WTC11 (cell line): ENCODE measurements at regions not wholly inside any gene's neighbourhood (a gene's known extent, or its start where the extent isn't known, plus 50 kb on each side); places are given as distances from the start of the nearest gene placed in this dataset.

Experiments used
- ATAC-seq: fragments of 200-7000 bp; cut with Tn5 transposase; 2 replicates; pipeline ENCODE4 v1.10.0; 2021; ENCODE audit warnings: mild to moderate bottlenecking, moderate library complexity
- CTCF ChIA-PET: fragments of 300-600 bp; sonication (Branson Sonifier 250); formaldehyde crosslinking; loops from one replicate; lab custom pipeline; 2021; ENCODE audit warnings: antibody characterized with exemption; lab: Charles Lee
- POLR2A ChIA-PET: fragments of 350-600 bp; sonication (Branson Sonifier 250); formaldehyde crosslinking; loops from one replicate; lab custom pipeline; 2021; ENCODE audit warnings: antibody characterized with exemption; lab: Charles Lee
- DNase-seq: peaks from one replicate; pipeline ENCODE4 v3.0.0; 2021; ENCODE audit warnings: low spot score
- H3K27ac Mint-ChIP-seq: 2 replicates; pipeline ENCODE4 v1.8.0; 2021; ENCODE audit warnings: mixed read lengths
- H3K27me3 Mint-ChIP-seq: 2 replicates; pipeline ENCODE4 v1.8.0; 2021; ENCODE audit warnings: low read depth, mild to moderate bottlenecking, moderate library complexity, mixed read lengths
- H3K36me3 Mint-ChIP-seq: 2 replicates; pipeline ENCODE4 v1.8.0; 2021; ENCODE audit warnings: mixed read lengths
- H3K4me1 Mint-ChIP-seq: 2 replicates; pipeline ENCODE4 v1.8.0; 2022; ENCODE audit warnings: mixed read lengths
- H3K4me3 Mint-ChIP-seq: 2 replicates; pipeline ENCODE4 v1.8.0; 2021; ENCODE audit warnings: mild to moderate bottlenecking, moderate library complexity, mixed read lengths
- H3K9me3 Mint-ChIP-seq: 2 replicates; pipeline ENCODE4 v1.8.0; 2021; ENCODE audit warnings: mixed read lengths
- CBFB ChIP-seq: sonication (generic); formaldehyde crosslinking; IDR thresholded peaks from 2 replicates; pipeline ENCODE4 v1.8.1; 2022; ENCODE audit warnings: mild to moderate bottlenecking, low read depth, missing genetic modification reagents
- CREB1 ChIP-seq: sonication (generic); formaldehyde crosslinking; IDR thresholded peaks from 2 replicates; pipeline ENCODE4 v1.8.0; 2023; ENCODE audit warnings: mild to moderate bottlenecking, missing genetic modification reagents
- HMGA2 ChIP-seq: fragments of 250-450 bp; sonication (Bioruptor Pico); IDR thresholded peaks from 2 replicates; pipeline ENCODE4 v1.4.0; 2021; ENCODE audit warnings: mild to moderate bottlenecking, moderate library complexity
- KAT7 ChIP-seq: sonication (generic); formaldehyde crosslinking; IDR thresholded peaks from 2 replicates; pipeline ENCODE4 v1.8.1; 2023; ENCODE audit warnings: missing genetic modification reagents, mild to moderate bottlenecking, borderline replicate concordance
- MAX ChIP-seq: sonication (generic); formaldehyde crosslinking; IDR thresholded peaks from 2 replicates; pipeline ENCODE4 v1.8.0; 2022; ENCODE audit warnings: mild to moderate bottlenecking, missing genetic modification reagents
- NFATC4 ChIP-seq: fragments of 250-450 bp; sonication (Bioruptor Pico); IDR thresholded peaks from 2 replicates; pipeline ENCODE4 v1.9.0; 2021; ENCODE audit warnings: mild to moderate bottlenecking
- NFE2L1 ChIP-seq: sonication (generic); formaldehyde crosslinking; IDR thresholded peaks from 2 replicates; pipeline ENCODE4 v1.8.1; 2023; ENCODE audit warnings: missing genetic modification reagents
- OVOL2 ChIP-seq: fragments of 250-450 bp; sonication (Bioruptor Pico); IDR thresholded peaks from 2 replicates; pipeline ENCODE4 v1.9.0; 2021; ENCODE audit warnings: mild to moderate bottlenecking, borderline replicate concordance
- SMAD4 ChIP-seq: sonication (generic); formaldehyde crosslinking; IDR thresholded peaks from 2 replicates; pipeline ENCODE4 v1.8.0; 2022; ENCODE audit warnings: mild to moderate bottlenecking, missing genetic modification reagents
- SP1 ChIP-seq: sonication (generic); formaldehyde crosslinking; conservative IDR thresholded peaks from 2 replicates; pipeline ENCODE4 v1.8.1; 2022; ENCODE audit warnings: missing genetic modification reagents
- ZBTB21 ChIP-seq: sonication (generic); formaldehyde crosslinking; IDR thresholded peaks from 2 replicates; pipeline ENCODE4 v1.8.1; 2023; ENCODE audit warnings: mild to moderate bottlenecking, missing genetic modification reagents, borderline replicate concordance
- ZNF263 ChIP-seq: sonication (generic); formaldehyde crosslinking; IDR thresholded peaks from 2 replicates; pipeline ENCODE4 v1.8.1; 2022; ENCODE audit warnings: low read depth, mild to moderate bottlenecking, moderate library complexity, missing genetic modification reagents
- ZNF416 ChIP-seq: fragments of 250-450 bp; sonication (Bioruptor Pico); IDR thresholded peaks from 2 replicates; pipeline ENCODE4 v1.9.0; 2021; ENCODE audit warnings: mild to moderate bottlenecking, inconsistent platforms
- TF ChIP-seq, protein P1 (sequence below): sonication (generic); formaldehyde crosslinking; IDR thresholded peaks from 2 replicates; pipeline ENCODE4 v1.8.1; 2022; ENCODE audit warnings: low read depth, missing genetic modification reagents, borderline replicate concordance
- TF ChIP-seq, protein P2 (sequence below): fragments of 200-600 bp; IDR thresholded peaks from 2 replicates; pipeline ENCODE4 v1.8.0; 2022; ENCODE audit warnings: antibody characterized with exemption
- TF ChIP-seq, protein P3 (sequence below): sonication (generic); formaldehyde crosslinking; IDR thresholded peaks from 2 replicates; pipeline ENCODE4 v1.8.0; 2022; ENCODE audit warnings: mild to moderate bottlenecking, missing genetic modification reagents
- TF ChIP-seq, protein P4 (sequence below): sonication (generic); formaldehyde crosslinking; IDR thresholded peaks from 2 replicates; pipeline ENCODE4 v1.8.0; 2023; ENCODE audit warnings: missing genetic modification reagents, mild to moderate bottlenecking, borderline replicate concordance
- TF ChIP-seq, protein P5 (sequence below): fragments of 250-450 bp; sonication (Bioruptor Pico); IDR thresholded peaks from 2 replicates; pipeline ENCODE4 v1.9.0; 2021; ENCODE audit warnings: moderate library complexity, mild to moderate bottlenecking, inconsistent platforms, borderline replicate concordance

DNA sequence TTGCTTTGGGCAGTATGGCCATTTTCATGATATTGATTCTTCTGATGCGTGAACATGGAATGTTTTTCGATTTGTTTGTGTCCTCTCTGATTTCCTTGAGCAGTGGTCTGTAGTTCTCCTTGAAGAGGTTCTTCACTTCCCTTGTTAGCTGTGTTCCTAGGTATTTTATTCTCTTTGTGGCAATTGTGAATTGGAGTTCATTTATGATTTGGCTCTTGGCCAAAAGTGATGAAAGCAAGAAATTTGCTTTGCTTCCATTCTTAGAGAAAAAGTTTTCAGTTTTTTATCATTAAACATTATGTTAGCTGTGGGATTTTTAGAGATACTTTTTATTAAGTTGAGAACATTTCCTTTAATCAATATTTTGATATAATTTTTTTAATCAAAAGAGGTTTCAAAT lies 203.5 kb downstream of the TAF11L14 start (continued):
- TF ChIP-seq MAX (CRISPR knock-in tag) (no peak), OVOL2 (CRISPR knock-in tag) (no peak), ZBTB21 (CRISPR knock-in tag) (no peak), CREB1 (CRISPR knock-in tag) (no peak), ZNF416 (no peak), HMGA2 (CRISPR knock-in tag) (no peak), NFATC4 (no peak)
- TF ChIP-seq, protein P1, sequence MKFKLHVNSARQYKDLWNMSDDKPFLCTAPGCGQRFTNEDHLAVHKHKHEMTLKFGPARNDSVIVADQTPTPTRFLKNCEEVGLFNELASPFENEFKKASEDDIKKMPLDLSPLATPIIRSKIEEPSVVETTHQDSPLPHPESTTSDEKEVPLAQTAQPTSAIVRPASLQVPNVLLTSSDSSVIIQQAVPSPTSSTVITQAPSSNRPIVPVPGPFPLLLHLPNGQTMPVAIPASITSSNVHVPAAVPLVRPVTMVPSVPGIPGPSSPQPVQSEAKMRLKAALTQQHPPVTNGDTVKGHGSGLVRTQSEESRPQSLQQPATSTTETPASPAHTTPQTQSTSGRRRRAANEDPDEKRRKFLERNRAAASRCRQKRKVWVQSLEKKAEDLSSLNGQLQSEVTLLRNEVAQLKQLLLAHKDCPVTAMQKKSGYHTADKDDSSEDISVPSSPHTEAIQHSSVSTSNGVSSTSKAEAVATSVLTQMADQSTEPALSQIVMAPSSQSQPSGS (CRISPR knock-in tag), result no peak
- TF ChIP-seq, protein P2, sequence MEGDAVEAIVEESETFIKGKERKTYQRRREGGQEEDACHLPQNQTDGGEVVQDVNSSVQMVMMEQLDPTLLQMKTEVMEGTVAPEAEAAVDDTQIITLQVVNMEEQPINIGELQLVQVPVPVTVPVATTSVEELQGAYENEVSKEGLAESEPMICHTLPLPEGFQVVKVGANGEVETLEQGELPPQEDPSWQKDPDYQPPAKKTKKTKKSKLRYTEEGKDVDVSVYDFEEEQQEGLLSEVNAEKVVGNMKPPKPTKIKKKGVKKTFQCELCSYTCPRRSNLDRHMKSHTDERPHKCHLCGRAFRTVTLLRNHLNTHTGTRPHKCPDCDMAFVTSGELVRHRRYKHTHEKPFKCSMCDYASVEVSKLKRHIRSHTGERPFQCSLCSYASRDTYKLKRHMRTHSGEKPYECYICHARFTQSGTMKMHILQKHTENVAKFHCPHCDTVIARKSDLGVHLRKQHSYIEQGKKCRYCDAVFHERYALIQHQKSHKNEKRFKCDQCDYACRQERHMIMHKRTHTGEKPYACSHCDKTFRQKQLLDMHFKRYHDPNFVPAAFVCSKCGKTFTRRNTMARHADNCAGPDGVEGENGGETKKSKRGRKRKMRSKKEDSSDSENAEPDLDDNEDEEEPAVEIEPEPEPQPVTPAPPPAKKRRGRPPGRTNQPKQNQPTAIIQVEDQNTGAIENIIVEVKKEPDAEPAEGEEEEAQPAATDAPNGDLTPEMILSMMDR, result no peak
- TF ChIP-seq, protein P3, sequence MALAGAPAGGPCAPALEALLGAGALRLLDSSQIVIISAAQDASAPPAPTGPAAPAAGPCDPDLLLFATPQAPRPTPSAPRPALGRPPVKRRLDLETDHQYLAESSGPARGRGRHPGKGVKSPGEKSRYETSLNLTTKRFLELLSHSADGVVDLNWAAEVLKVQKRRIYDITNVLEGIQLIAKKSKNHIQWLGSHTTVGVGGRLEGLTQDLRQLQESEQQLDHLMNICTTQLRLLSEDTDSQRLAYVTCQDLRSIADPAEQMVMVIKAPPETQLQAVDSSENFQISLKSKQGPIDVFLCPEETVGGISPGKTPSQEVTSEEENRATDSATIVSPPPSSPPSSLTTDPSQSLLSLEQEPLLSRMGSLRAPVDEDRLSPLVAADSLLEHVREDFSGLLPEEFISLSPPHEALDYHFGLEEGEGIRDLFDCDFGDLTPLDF, result no peak
- TF ChIP-seq, protein P4, sequence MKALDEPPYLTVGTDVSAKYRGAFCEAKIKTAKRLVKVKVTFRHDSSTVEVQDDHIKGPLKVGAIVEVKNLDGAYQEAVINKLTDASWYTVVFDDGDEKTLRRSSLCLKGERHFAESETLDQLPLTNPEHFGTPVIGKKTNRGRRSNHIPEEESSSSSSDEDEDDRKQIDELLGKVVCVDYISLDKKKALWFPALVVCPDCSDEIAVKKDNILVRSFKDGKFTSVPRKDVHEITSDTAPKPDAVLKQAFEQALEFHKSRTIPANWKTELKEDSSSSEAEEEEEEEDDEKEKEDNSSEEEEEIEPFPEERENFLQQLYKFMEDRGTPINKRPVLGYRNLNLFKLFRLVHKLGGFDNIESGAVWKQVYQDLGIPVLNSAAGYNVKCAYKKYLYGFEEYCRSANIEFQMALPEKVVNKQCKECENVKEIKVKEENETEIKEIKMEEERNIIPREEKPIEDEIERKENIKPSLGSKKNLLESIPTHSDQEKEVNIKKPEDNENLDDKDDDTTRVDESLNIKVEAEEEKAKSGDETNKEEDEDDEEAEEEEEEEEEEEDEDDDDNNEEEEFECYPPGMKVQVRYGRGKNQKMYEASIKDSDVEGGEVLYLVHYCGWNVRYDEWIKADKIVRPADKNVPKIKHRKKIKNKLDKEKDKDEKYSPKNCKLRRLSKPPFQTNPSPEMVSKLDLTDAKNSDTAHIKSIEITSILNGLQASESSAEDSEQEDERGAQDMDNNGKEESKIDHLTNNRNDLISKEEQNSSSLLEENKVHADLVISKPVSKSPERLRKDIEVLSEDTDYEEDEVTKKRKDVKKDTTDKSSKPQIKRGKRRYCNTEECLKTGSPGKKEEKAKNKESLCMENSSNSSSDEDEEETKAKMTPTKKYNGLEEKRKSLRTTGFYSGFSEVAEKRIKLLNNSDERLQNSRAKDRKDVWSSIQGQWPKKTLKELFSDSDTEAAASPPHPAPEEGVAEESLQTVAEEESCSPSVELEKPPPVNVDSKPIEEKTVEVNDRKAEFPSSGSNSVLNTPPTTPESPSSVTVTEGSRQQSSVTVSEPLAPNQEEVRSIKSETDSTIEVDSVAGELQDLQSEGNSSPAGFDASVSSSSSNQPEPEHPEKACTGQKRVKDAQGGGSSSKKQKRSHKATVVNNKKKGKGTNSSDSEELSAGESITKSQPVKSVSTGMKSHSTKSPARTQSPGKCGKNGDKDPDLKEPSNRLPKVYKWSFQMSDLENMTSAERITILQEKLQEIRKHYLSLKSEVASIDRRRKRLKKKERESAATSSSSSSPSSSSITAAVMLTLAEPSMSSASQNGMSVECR (CRISPR knock-in tag), result no peak

- CTCF ChIA-PET, result no interaction called here
- H3K9me3 Mint-ChIP-seq, result peaks cover 32% of the 10 kb centered on the region
- TF ChIP-seq, protein P5, sequence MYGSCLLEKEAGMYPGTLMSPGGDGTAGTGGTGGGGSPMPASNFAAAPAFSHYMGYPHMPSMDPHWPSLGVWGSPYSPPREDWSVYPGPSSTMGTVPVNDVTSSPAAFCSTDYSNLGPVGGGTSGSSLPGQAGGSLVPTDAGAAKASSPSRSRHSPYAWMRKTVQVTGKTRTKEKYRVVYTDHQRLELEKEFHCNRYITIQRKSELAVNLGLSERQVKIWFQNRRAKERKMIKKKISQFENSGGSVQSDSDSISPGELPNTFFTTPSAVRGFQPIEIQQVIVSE (CRISPR knock-in tag), result no peak
- TF ChIP-seq ZNF263 (no peak), SMAD4 (no peak)
Observed at GRCh38 chr5:17838469-17838868, 204.2 kb downstream of the TAF11L14 start.

GRCh38 chr5:17839848-17840247 lies 205.6 kb downstream of the TAF11L14 start:
- CTCF ChIA-PET, result no interaction called here
- TF ChIP-seq CBFB (CRISPR knock-in tag), result no peak
- TF ChIP-seq SP1 (CRISPR knock-in tag), result no peak
- no peak for TF ChIP-seq NFE2L1 (CRISPR knock-in tag)
- TF ChIP-seq KAT7 (CRISPR knock-in tag), result no peak
- TF ChIP-seq, all 79 proteins: peak for 0
- H3K4me3 Mint-ChIP-seq, result no peak overlapping the region
- H3K4me1 Mint-ChIP-seq, result no peaks in the 10 kb centered on the region
- POLR2A ChIA-PET, result no interaction called here
- peaks cover 4% of the 10 kb centered on the region; the same call in 1 of the 2 replicates for H3K36me3 Mint-ChIP-seq
- H3K27me3 Mint-ChIP-seq, result no peaks in the 10 kb centered on the region
- no peak for DNase-seq
- H3K9me3 Mint-ChIP-seq, result peaks cover 32% of the 10 kb centered on the region
- H3K27ac Mint-ChIP-seq, result no peak overlapping the region
- ATAC-seq, result no peak

More at GRCh38 chr5:17838469-17838868, 204.2 kb downstream of the TAF11L14 start:
- POLR2A ChIA-PET, result interaction anchor here (0.6 kb wide), 1 partner anchor 561 kb away, joined by 3 read pairs; no protein-coding TSS in a partner anchor
- DNase-seq (no peak), ATAC-seq (peak; percentile 69; the same call in 1 of the 2 replicates)
- peaks cover 4% of the 10 kb centered on the region; the same call in 1 of the 2 replicates for H3K36me3 Mint-ChIP-seq
- H3K4me1 Mint-ChIP-seq, result no peaks in the 10 kb centered on the region
- H3K27ac Mint-ChIP-seq, result no peak overlapping the region
- no peaks in the 10 kb centered on the region for H3K27me3 Mint-ChIP-seq
- H3K4me3 Mint-ChIP-seq, result no peak overlapping the region
